ENCODE measurements at regions not wholly inside any gene's neighbourhood (a gene's known extent, or its start where the extent isn't known, plus 50 kb on each side); places are given as distances from the start of the nearest gene placed in this dataset.

DNA sequence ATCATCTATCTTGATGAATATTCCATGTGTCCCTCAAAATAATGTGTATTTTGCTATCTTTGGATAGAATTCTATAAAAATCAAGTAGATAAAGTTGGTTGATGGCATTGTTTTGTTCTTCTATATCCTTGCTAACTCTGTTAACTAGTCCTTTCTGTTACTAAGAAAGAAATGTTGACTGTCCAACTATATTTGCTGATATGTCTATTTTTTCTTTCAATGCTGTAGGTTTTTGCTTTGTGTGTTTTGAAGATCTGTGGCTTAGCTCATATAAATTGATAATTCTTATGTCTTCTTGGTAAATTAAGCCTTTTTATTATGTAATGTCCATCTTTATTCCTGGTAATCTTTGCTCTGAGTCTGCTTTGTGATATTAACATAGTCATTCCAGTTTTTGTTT is 70.9 kb downstream of the SUCNR1 start:
- TF ChIP-seq, protein P1, sequence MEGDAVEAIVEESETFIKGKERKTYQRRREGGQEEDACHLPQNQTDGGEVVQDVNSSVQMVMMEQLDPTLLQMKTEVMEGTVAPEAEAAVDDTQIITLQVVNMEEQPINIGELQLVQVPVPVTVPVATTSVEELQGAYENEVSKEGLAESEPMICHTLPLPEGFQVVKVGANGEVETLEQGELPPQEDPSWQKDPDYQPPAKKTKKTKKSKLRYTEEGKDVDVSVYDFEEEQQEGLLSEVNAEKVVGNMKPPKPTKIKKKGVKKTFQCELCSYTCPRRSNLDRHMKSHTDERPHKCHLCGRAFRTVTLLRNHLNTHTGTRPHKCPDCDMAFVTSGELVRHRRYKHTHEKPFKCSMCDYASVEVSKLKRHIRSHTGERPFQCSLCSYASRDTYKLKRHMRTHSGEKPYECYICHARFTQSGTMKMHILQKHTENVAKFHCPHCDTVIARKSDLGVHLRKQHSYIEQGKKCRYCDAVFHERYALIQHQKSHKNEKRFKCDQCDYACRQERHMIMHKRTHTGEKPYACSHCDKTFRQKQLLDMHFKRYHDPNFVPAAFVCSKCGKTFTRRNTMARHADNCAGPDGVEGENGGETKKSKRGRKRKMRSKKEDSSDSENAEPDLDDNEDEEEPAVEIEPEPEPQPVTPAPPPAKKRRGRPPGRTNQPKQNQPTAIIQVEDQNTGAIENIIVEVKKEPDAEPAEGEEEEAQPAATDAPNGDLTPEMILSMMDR (conservative IDR thresholded peaks at IDR 0.05; ENCODE audit: low read length): no peak
- no peak for TF ChIP-seq EZH2phosphoT487 (IDR thresholded peaks at IDR 0.05; ENCODE audit: borderline replicate concordance)

Data from Loucy (cell line).